ENCODE measurements at regions not wholly inside any gene's neighbourhood (a gene's known extent, or its start where the extent isn't known, plus 50 kb on each side); places are given as distances from the start of the nearest gene placed in this dataset.

- no peaks in the 10 kb centered on the region for H3K9me3 Mint-ChIP-seq
- TF ChIP-seq EZH2 (IDR thresholded peaks at IDR 0.05) (no peak), EZH2phosphoT487 (IDR thresholded peaks at IDR 0.05) (no peak), CTCF (IDR thresholded peaks at IDR 0.05) (no peak)
- Histone ChIP-seq H3K79me2 (ENCODE audit: low read depth) (no peaks in the 10 kb centered on the region), H3K27ac (no peak overlapping the region), H3K9ac (no peak overlapping the region), H3K4me2 (no peak overlapping the region), H3K27me3 (no peaks in the 10 kb centered on the region), H3K4me1 (no peaks in the 10 kb centered on the region), H4K20me1 (ENCODE audit: low read depth) (no peaks in the 10 kb centered on the region), H3F3A (ENCODE audit: low read depth) (no peaks in the 10 kb centered on the region), H3K9me3 (ENCODE audit: low read depth) (no peaks in the 10 kb centered on the region), H3K4me3 (no peak overlapping the region), H2AFZ (replicated peaks) (no peak overlapping the region), H3K36me3 (no peaks in the 10 kb centered on the region)
- peaks cover 2% of the 10 kb centered on the region for H3K27me3 Mint-ChIP-seq (ENCODE audit: insufficient read depth, low read depth)
- H3K36me3 Mint-ChIP-seq = no peaks in the 10 kb centered on the region
- H3K27ac Mint-ChIP-seq = no peak overlapping the region
- no peak for DNase-seq (ENCODE audit: low spot score)
- no peaks in the 10 kb centered on the region for H3K4me1 Mint-ChIP-seq
- H3K4me3 Mint-ChIP-seq = no peak overlapping the region
These were observed 296.6 kb upstream of the MYOCD start for GRCh38 chr17:12369065-12369464.

- Histone ChIP-seq H2AFZ (replicated peaks) (peak overlapping the region; percentile 86), H4K20me1 (ENCODE audit: low read depth) (no peaks in the 10 kb centered on the region), H3K4me2 (no peak overlapping the region), H3K4me1 (no peaks in the 10 kb centered on the region), H3F3A (ENCODE audit: low read depth) (no peaks in the 10 kb centered on the region), H3K9ac (no peak overlapping the region), H3K4me3 (no peak overlapping the region), H3K27me3 (no peaks in the 10 kb centered on the region), H3K27ac (no peak overlapping the region), H3K36me3 (no peaks in the 10 kb centered on the region), H3K9me3 (ENCODE audit: low read depth) (no peaks in the 10 kb centered on the region), H3K79me2 (ENCODE audit: low read depth) (no peaks in the 10 kb centered on the region)
- TF ChIP-seq EZH2phosphoT487 (IDR thresholded peaks at IDR 0.05) = no peak
- TF ChIP-seq EZH2 (IDR thresholded peaks at IDR 0.05) = no peak
- TF ChIP-seq CTCF (IDR thresholded peaks at IDR 0.05) = no peak
- no peak for DNase-seq (ENCODE audit: low spot score)
- Mint-ChIP-seq H3K4me3 (no peak overlapping the region), H3K36me3 (no peaks in the 10 kb centered on the region), H3K4me1 (no peaks in the 10 kb centered on the region), H3K9me3 (peaks cover 6% of the 10 kb centered on the region), H3K27ac (no peak overlapping the region), H3K27me3 (ENCODE audit: insufficient read depth, low read depth) (no peaks in the 10 kb centered on the region)
These were observed 289.4 kb upstream of the MYOCD start for GRCh38 chr17:12376276-12376675.

- no peak overlapping the region for H3K4me3 ChIP-seq
- H3F3A ChIP-seq (ENCODE audit: low read depth) = no peaks in the 10 kb centered on the region
- no peaks in the 10 kb centered on the region for H3K36me3 ChIP-seq
- H3K27ac Mint-ChIP-seq = no peak overlapping the region
- H3K36me3 Mint-ChIP-seq = no peaks in the 10 kb centered on the region
- H3K79me2 ChIP-seq (ENCODE audit: low read depth) = no peaks in the 10 kb centered on the region
- no peaks in the 10 kb centered on the region for H3K9me3 ChIP-seq (ENCODE audit: low read depth)
- no peak for DNase-seq (ENCODE audit: low spot score)
- H2AFZ ChIP-seq (replicated peaks) = no peak overlapping the region
- no peak overlapping the region for H3K27ac ChIP-seq
- H3K9me3 Mint-ChIP-seq = peaks cover under 1% of the 10 kb centered on the region
- no peaks in the 10 kb centered on the region for H3K4me1 ChIP-seq
- TF ChIP-seq CTCF (IDR thresholded peaks at IDR 0.05) (no peak), EZH2 (IDR thresholded peaks at IDR 0.05) (no peak), EZH2phosphoT487 (IDR thresholded peaks at IDR 0.05) (no peak)
- no peaks in the 10 kb centered on the region for H3K27me3 ChIP-seq
- H4K20me1 ChIP-seq (ENCODE audit: low read depth) = no peaks in the 10 kb centered on the region
- no peak overlapping the region for H3K4me2 ChIP-seq
- H3K9ac ChIP-seq = no peak overlapping the region
- H3K27me3 Mint-ChIP-seq (ENCODE audit: insufficient read depth, low read depth) = no peaks in the 10 kb centered on the region
- H3K4me1 Mint-ChIP-seq = peaks cover 8% of the 10 kb centered on the region
- no peak overlapping the region for H3K4me3 Mint-ChIP-seq
These were observed 279.5 kb upstream of the MYOCD start for GRCh38 chr17:12386225-12386624.

GRCh38 chr17:12388226-12388625, 277.5 kb upstream of the MYOCD start:
- Mint-ChIP-seq H3K4me3 (no peak overlapping the region), H3K4me1 (peaks cover 8% of the 10 kb centered on the region), H3K27ac (no peak overlapping the region), H3K36me3 (no peaks in the 10 kb centered on the region), H3K9me3 (no peaks in the 10 kb centered on the region), H3K27me3 (ENCODE audit: insufficient read depth, low read depth) (no peaks in the 10 kb centered on the region)
- Histone ChIP-seq H4K20me1 (ENCODE audit: low read depth) (no peaks in the 10 kb centered on the region), H3K27me3 (no peaks in the 10 kb centered on the region), H3K9ac (no peak overlapping the region), H3K27ac (no peak overlapping the region), H3K9me3 (ENCODE audit: low read depth) (no peaks in the 10 kb centered on the region), H3K4me1 (no peaks in the 10 kb centered on the region), H3K4me3 (no peak overlapping the region), H3K79me2 (ENCODE audit: low read depth) (no peaks in the 10 kb centered on the region), H3F3A (ENCODE audit: low read depth) (no peaks in the 10 kb centered on the region), H3K36me3 (no peaks in the 10 kb centered on the region), H3K4me2 (no peak overlapping the region), H2AFZ (replicated peaks) (no peak overlapping the region)
- TF ChIP-seq CTCF (IDR thresholded peaks at IDR 0.05) (no peak), EZH2 (IDR thresholded peaks at IDR 0.05) (no peak), EZH2phosphoT487 (IDR thresholded peaks at IDR 0.05) (no peak)
- DNase-seq (ENCODE audit: low spot score) = no peak

Measured in neural progenitor cell (in vitro differentiated cells).